Stimulated activated CD8-positive, alpha-beta memory T cell treated with anti-CD3 and anti-CD28 coated beads, Interleukin-7, amount 100 ng/mL, for 1 hour (primary cell): ENCODE measurements at regions not wholly inside any gene's neighbourhood (a gene's known extent, or its start where the extent isn't known, plus 50 kb on each side); places are given as distances from the start of the nearest gene placed in this dataset.
"Not testable (repeated sequence)": the region's sequence is repeated elsewhere in the genome, so short reads cannot be mapped to it uniquely, and the experiment has no call there.

Experiments
- DNase-seq, 2 donors: peaks; one replicate each; pipeline ENCODE4 v3.0.0-alpha.2; 2020; ENCODE audit warnings: low read depth in 2 of 2

DNA sequence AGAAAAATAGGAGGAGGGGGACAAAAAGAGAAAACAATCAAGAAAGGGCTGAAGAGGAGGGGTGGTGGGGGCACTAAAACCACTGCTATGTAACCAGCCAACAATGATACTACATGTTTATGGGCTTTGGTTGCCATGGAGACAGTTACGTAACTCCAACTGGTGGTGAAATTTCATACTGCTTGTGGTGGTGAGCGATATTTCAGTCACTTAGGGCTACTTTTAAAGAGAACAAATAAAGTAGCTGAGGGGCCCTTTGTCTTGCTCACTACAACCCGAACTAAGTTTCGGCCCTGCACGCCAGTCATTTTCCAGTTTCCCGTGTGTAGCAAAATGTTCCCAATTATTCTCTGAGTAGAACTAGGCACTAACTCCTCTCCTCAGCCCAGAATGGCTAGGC, 275.2 kb upstream of the EDA2R start:
- DNase-seq: no peak

DNA sequence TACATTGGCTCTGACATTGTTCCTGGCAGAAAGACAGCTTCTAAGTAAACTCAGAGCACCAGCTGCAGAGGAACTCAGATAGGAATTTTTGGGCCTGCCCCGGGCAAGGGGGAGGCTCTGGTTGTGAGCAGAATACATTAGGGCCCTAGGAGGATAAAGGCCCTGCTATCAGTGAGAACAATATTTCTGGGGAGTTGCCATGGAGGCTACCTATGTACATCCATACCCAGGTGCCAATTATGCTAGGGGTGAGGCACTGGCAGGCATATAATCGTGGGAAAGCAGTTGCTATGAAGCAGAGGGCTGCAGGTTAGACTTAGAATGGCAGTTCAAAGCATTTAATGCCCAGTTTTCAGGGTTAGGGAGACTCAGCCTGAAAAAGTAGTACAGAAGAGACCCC, 273.5 kb upstream of the EDA2R start:
- DNase-seq: no peak

DNA sequence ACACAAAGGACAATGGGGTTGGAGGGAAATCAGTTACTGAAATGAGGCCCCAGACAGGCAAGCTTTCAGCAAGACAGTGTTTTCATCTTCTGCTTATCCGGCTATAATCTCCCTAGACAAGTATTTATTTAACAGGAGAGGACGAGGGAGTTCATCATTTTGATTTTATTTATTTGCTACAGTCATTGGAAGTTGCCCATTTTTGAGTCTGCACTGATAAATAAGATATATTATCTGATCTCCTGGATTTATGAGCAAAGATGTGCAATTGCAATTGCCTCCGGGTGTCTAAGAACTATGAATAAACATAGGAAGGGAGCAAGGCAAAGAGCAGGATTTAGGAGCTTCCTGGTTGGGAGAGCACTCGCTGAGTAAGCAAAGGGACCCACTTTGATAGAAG, 263.2 kb upstream of the EDA2R start:
- DNase-seq: no peak

DNA sequence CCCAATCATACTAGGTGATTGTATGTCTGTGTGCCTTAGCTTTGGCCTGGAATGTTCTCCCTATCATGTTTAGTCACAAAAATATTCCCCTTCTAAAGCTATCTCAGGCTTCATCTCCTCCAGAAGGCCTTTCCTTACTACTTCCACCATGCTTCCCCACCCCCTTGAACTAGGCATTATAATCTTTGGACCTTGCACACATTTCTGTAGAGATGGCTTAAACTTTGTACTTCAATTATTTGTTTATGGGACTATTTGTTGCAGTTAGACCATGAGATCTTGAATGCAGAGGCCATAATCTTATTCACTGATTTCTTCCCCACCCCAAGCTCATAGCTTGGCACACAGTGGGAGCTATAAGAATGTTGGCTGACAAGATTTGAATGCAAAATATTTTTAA, 262.0 kb upstream of the EDA2R start:
- no peak for DNase-seq

DNA sequence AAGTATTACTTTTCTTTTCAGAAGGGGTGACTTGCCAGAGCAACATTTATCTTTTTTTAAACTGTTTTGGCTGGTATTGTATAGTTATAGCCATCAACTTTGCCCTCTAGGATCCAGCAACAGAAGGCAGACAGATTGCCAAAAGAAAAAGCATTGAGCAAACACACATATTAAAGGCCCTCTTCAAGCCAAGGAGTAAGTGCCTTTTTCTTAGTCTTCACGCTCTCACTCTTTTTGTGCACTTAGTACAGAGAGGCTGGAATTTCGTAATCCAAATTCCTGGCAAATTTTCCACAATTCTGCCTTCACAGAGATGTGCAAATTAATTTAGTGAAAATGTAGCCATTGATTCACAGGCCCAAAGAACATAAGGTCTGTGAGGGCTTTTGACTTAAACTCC, 253.1 kb upstream of the EDA2R start:
- no peak for DNase-seq

DNA sequence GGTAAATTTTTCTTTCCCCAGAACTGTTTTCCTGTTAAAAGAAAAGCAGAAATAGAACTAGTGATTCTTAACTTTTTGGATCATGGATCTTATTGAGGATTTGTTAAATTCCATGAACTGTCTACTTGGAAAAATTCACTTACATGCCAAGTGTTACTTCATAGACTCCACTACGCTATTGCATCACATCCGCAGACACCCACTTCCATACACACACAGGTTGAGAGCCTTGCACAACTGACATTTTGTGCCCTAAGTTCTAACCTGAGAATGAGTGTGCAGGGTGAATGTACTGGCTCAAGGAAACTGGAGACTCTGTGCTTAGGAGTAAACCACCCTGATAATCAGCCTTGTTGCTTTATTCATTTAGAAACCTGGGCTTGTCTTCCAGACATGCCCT, 250.5 kb upstream of the EDA2R start:
- DNase-seq: no peak

DNA sequence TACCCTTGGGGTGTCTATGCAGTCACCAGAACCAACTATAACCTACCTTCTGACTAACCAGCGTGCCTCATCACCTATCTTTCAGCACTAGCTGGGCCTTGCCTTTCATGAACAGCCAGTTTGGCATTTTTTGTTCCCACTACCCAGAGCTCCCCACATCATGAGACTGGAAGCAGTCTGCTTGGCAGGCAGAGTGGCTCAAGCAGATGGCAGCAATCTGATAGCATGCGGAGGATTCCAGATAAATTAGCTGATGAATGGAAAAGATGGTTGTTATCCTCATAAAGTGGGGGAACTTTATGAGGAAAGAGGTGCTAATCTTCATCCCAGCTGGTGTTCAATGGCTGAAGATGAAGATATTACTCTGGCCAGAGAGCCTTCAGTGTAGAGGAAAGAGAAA, 243.2 kb upstream of the EDA2R start:
- DNase-seq: no peak

DNA sequence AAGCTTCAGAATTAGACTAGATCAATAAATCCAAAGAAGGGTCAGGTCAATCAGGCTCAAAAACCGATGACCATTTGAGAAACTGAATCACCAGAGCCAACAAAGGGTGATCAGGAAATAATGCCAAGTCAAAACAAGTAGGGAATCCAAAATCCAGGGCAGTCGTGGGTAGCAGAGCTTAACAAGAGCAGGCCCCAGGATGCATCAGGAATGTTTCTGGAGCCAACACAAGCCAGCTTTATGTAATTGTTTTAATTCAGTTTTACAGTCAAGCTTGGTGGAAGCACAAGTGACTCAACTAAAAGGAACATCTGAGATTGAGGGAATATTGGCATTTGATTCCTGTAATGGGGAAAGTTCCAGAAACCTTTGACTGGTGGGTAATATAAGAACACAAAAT, 237.9 kb upstream of the EDA2R start:
- DNase-seq: no peak

DNA sequence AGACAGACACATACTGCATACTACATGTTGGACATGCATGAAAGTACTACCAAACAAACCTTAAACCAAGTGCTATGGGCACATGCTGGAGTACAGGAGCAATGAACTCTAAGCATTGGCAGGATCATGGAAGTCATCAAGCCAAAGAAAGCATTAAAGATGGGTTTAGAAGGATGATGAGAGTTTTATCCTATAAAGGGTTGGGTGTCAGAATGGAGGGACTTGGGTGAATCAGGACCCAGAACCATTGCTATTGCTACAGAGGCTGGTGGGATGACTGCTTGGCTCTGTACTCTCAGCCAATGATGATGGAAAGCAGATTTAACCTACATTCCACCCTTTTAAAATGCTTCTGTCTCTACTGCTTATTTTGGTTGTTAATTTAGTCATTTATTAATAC, 233.9 kb upstream of the EDA2R start:
- no peak for DNase-seq

DNA sequence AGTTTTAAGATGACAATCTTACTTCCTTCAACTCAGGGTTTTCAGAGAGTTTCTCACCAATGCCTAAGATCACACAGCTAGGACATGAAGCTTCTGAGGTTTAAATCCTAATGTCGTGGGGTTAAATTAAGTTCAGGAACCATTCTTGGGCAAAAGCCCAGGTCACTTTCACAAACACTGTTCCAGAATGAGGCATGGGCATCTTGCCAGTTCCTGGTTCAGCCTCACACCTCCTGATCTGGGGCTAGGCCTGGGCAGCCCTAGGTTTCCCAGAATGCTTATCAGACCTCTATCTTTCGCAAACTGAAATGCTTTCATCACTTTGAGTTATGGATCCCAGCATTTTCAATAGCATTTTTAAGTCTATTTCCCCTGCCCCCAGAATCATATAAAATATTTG, 224.8 kb upstream of the EDA2R start:
- DNase-seq: no peak

DNA sequence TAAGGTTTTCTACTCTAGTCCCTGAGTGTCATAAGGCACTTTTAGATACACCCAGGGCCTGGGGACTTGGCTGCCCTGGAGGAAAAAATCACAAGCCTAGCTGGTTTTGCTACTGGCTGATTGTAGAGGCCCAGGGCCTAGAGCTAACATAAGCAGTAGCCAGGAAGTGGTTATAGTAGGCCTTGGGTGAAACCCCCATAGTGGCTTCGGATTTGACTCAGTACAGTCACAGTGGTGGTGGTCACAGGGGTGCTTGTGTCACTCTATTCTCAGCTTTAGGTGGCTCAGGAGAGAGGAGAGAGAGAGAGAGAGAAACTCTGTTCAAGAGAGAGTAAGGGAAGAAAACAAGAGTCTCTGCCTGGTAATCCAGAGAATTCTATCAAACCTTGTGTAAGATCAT, 194.5 kb upstream of the EDA2R start:
- DNase-seq: no peak

DNA sequence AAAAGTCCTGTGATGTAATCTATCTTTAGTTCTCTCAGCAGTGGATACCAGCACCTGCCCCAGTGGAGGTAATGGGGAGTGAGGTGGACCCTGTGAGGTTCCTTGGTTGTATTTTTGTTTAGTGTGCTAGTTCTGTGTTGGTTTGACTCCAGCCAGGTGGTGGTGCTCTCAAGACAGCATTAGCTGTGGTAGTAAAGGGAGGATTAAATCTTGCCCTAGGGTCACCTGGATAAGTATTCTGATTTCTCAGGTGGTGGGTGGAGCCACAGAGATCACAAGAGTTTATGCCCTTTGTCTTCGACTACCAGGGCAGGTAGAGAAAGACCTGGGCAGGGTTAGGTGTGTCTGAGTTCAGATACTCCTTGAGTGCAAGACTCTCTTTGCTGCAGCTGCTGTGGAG, 176.3 kb upstream of the EDA2R start:
- no peak for DNase-seq

DNA sequence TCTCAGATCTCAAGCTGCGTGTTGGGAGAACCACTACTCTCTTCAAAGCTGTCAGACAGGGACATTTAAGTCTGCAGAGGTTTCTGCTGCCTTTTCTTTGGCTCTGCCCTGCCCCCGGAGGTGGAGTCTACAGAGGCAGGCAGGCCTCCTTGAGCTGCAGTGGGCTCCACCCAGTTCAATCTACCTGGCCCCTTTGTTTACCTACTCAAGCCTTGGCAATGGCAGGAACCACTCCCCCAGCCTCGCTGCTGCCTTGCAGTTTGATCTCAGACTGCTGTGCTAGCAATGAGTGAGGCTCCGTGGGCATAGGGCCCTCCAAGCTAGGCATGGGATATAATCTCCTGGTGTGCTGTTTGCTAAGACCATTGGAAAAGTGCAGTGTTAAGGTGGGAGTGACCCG, 155.6 kb upstream of the EDA2R start:
- DNase-seq: not testable (repeated sequence)

DNA sequence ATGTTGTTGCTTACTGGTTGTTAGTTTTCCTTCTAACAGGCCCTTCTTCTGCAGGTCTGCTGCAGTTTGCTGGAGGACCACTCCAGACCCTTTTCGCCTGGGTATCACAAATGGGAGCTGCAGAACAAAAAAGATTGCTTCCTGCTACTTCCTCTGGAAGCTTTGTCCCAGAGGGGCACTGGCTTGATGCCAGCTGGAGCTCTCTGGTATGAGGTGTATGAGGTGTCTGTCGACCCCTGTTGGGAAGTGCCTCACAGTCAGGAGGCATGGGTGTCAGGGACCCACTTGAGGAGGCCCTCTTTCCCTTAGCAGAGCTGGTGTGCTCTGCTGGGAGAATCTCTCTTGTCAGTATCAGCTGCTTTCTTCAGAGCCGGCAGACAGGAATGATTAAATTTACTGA, 127.4 kb upstream of the EDA2R start:
- DNase-seq: no peak

DNA sequence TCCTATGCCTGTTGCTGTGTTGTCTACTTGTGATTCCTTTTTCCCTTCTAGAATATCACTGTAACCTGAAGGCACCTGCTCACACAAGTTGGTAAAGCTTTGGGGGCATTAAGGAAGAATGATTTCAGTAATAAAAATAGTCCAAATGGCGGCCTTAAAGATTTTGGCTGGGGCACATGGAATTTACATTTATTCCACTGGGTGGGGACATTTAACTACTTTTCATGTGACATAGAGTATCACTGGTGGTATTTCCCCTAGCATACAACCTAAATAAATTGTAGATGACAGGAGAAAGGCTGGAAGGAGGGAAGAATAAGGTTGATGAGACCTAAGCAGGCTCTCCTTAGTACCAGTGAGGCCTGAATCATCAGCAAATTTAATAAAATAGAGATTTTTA, 121.8 kb upstream of the EDA2R start:
- no peak for DNase-seq

DNA sequence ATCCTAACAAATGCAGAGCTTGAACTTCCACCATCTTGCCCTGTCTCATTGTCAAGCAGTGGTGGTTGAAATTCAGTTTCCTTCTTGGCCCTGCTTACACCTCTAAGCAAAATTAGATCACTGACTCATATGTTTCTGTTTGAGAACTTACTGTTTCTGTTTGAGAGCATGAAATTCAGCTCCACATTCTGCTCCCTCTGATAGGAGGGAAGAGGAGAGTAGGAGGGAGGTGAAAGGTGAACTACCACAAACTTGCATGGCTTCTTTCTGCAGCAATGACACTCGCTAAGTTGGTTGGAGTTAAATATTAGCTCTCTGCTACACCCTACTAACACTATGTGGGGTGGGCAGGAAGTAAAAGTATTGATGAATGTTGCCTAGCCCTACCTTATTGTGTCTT, 117.8 kb upstream of the EDA2R start:
- DNase-seq: no peak

DNA sequence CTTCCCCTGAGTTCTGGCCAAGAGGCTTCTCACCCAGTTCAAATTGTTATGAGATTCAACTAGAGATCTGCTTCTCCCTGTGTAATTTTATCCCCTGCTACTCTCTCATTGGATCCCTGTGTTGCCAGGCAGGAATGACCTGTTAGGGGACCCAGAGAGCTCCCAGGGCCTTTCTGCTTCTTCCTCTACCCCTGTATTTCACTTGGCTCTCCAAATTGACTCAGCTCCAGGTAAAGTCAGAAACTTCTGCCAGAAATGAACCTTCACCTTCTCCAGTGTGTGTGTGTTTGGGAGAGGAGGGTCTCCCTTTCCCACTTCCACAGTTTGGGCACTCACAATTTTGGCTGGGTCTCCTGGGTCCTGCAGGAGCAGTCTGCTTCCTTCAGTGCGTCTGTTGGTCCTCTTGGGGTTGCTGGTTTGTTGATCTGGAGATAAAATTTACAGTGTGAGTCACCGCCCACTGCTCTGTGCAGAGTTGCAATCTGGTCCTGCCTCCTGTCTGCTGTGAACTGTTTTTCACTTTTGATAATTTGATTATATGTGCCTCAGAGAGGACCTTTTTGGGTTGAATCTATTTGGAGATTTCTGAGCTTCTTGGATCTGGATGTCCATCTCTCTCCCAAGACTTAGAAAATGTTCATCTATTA, 112.4 kb upstream of the EDA2R start:
- DNase-seq: no peak

DNA sequence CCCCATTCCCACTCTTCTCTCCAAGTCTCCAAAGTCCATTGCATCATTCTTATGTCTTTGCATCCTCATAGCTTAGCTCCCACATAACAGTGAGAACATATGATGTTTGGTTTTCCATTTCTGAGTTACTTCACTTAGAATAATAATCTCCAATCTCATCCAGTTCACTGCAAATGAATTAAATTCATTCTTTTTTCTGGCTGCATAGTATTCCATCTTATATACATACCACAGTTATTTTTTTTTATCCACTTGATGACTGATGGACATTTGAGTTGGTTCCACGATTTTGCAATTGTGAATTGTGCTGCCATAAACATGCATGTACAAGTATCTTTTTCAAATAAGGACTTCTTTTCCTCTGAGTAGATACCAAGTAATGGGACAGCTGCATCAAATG, 105.6 kb upstream of the EDA2R start:
- not testable (repeated sequence) for DNase-seq

DNA sequence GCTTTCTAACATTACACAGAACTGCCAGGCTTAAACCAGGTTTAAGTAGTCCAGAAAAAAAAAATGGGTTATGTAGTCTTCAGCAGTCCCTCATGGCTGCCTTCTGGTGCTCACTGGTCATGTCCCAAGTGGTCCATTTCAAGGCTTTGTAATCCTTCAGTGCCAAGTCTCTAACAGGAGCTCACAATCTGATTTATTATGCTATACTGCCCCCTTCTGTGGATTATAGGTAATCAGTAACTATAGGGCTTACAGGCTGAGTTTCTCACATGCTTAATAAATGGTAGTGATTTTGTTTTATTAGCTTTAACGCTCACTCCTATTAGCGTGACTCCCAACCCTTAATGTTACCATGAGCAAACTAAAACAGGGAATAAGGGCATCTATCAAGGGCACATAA, 92.5 kb upstream of the EDA2R start:
- DNase-seq: no peak

DNA sequence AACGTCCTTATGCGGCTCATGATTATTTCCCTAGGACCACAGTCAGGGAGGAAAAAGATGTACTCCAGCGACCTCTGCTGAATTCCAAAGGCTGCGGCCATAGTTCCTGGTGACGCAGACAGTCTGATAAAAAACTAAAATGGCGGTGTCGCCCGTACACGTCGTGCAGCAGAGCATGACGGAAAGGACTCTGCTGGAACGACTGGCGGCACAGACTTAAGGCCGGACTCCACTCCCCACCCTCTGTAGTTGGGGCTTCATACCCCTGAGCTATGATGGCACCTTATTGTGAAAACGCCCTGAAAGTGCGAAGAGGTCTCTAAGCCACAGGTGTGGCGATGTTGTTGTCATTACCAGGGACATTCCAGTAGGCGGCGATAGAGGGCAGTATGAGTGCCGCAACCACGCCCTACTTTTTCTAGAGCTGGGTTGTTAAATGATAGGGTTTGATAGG, 90.0 kb upstream of the EDA2R start:
- DNase-seq: peak in 1 of 2 donors; percentile 3

DNA sequence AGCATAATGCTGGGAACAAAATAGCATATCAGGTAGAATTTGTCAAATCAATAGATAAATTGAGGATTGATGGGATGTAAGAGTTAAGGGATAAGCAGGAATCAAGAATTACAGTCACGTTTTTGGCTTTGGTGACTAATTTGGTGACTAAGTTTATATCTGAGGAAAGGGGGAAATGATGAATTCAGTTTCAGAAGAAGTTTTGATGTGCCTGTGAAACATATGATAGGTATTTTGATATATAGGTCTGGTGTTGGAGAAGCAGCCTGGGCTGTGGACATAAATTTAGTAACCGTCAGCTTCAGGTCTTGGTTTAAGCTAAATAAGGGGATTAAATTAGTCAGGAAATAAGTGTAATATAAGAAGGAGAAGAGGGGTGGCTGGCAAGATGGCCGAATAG, 79.0 kb upstream of the EDA2R start:
- DNase-seq: no peak

DNA sequence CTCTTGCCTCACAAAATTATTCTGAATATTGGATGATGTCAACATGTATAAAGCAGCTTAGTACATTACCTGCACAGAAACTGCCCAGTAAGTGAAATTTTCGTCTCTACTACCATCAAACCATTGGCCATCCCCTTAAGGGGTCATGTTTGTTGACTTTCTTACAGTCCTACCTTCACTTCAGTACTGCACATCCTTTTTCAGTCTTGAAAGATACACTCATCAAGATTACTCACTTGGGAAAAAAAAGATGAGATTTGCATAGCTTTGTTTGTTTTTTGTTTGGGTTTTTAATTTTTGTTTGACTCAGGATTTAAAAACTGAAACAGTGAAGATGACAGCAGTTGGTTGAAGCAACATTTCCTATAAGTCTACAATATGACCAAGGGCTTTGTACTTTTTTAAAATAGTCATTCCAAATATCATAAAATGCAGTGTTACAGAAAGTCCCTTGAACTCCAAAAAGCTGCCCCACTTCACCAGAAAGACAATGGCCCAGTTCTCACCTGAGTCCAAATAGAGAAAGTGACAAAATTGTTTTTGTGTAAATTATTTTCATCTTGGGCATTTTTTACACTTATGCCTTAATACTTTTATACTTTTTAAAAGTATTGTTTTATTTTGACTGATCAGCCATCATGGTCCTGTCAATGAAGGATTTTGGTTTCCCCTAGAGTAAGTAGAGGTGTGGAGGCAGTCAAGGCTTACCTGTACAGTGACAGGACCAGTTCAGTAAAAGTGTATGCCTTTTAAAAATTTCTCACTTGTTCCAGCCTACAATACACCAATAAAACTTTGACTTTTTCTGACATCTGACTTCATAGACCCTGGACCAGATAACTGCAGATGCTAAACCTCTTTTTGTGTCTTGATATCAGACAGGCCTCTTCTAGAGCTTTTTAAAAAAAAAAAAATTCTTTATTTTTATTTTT, 59.7 kb upstream of the EDA2R start:
- DNase-seq: no peak

DNA sequence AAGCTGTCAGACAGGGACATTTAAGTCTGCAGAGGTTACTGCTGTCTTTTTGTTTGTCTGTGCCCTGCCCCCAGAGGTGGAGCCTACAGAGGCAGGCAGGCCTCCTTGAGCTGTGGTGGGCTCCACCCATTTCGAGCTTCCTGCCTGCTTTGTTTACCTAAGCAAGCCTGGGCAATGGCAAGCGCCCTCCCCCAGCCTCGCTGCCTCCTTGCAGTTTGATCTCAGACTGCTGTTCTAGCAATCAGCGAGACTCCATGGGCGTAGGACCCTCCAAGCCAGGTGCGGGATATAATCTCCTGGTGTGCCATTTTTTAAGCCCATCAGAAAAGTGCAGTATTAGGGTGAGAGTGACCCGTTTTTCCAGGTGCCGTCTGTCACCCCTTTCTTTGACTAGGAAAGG, 53.6 kb upstream of the EDA2R start:
- DNase-seq: not testable (repeated sequence)
